ENCODE measurements at regions not wholly inside any gene's neighbourhood (a gene's known extent, or its start where the extent isn't known, plus 50 kb on each side); places are given as distances from the start of the nearest gene placed in this dataset.

- TF ChIP-seq CTCF (IDR thresholded peaks at IDR 0.05) = no peak
- no peak for TF ChIP-seq RXRA (IDR thresholded peaks at IDR 0.05; ENCODE audit: borderline replicate concordance, low read depth)
- no peak for TF ChIP-seq TCF12 (IDR thresholded peaks at IDR 0.05)
Measured at GRCh38 chr10:78262860-78263259, 229.2 kb downstream of the RPS24 start.
